ENCODE measurements at regions not wholly inside any gene's neighbourhood (a gene's known extent, or its start where the extent isn't known, plus 50 kb on each side); places are given as distances from the start of the nearest gene placed in this dataset.

GRCh38 chr2:219939647-219940046 is 312.2 kb downstream of the SLC4A3 start:
- H3K27me3 ChIP-seq (ENCODE audit: control insufficient read depth in 2 of 2, insufficient read depth in 2 of 2, low read length in 2 of 2), result no peaks in the 10 kb centered on the region
- H3K4me3 ChIP-seq (ENCODE audit: low read length in 2 of 2), result no peak overlapping the region

GRCh38 chr2:219944866-219945265 is 317.4 kb downstream of the SLC4A3 start:
- H3K4me1 ChIP-seq (ENCODE audit: control insufficient read depth in 2 of 2, insufficient read depth in 2 of 2, low read length in 2 of 2), result no peaks in the 10 kb centered on the region
- H3K9ac ChIP-seq (ENCODE audit: low read depth in 1 of 2, low read length in 2 of 2), result no peak overlapping the region
- H3K27me3 ChIP-seq (ENCODE audit: control insufficient read depth in 2 of 2, insufficient read depth in 2 of 2, low read length in 2 of 2), result no peaks in the 10 kb centered on the region
- H3K27ac ChIP-seq (ENCODE audit: low read depth in 2 of 2, low read length in 2 of 2), result no peak overlapping the region
- H3K9me3 ChIP-seq (ENCODE audit: control insufficient read depth in 2 of 2, low read length in 2 of 2), result no peaks in the 10 kb centered on the region
- no peak overlapping the region for H3K4me3 ChIP-seq (ENCODE audit: low read length in 2 of 2)
- H3K36me3 ChIP-seq (ENCODE audit: control insufficient read depth in 2 of 2, insufficient read depth in 2 of 2, low read length in 2 of 2), result no peaks in the 10 kb centered on the region

More at GRCh38 chr2:219939647-219940046, 312.2 kb downstream of the SLC4A3 start:
- no peaks in the 10 kb centered on the region for H3K4me1 ChIP-seq (ENCODE audit: control insufficient read depth in 2 of 2, insufficient read depth in 2 of 2, low read length in 2 of 2)
- no peak overlapping the region for H3K9ac ChIP-seq (ENCODE audit: low read depth in 1 of 2, low read length in 2 of 2)
- no peaks in the 10 kb centered on the region for H3K36me3 ChIP-seq (ENCODE audit: control insufficient read depth in 2 of 2, insufficient read depth in 2 of 2, low read length in 2 of 2)
- no peak overlapping the region for H3K27ac ChIP-seq (ENCODE audit: low read depth in 2 of 2, low read length in 2 of 2)
- no peaks in the 10 kb centered on the region for H3K9me3 ChIP-seq (ENCODE audit: control insufficient read depth in 2 of 2, low read length in 2 of 2)

- H3K9me3 ChIP-seq (ENCODE audit: control insufficient read depth in 2 of 2, low read length in 2 of 2), result no peaks in the 10 kb centered on the region
- H3K4me3 ChIP-seq (ENCODE audit: low read length in 2 of 2), result no peak overlapping the region
- H3K36me3 ChIP-seq (ENCODE audit: control insufficient read depth in 2 of 2, insufficient read depth in 2 of 2, low read length in 2 of 2), result no peaks in the 10 kb centered on the region
- H3K27ac ChIP-seq (ENCODE audit: low read depth in 2 of 2, low read length in 2 of 2), result no peak overlapping the region
- no peaks in the 10 kb centered on the region for H3K4me1 ChIP-seq (ENCODE audit: control insufficient read depth in 2 of 2, insufficient read depth in 2 of 2, low read length in 2 of 2)
- no peak overlapping the region for H3K9ac ChIP-seq (ENCODE audit: low read depth in 1 of 2, low read length in 2 of 2)
- H3K27me3 ChIP-seq (ENCODE audit: control insufficient read depth in 2 of 2, insufficient read depth in 2 of 2, low read length in 2 of 2), result no peaks in the 10 kb centered on the region
Observed at GRCh38 chr2:219946021-219946420, 318.6 kb downstream of the SLC4A3 start.

- H3K9ac ChIP-seq (ENCODE audit: low read depth in 1 of 2, low read length in 2 of 2), result no peak overlapping the region
- H3K9me3 ChIP-seq (ENCODE audit: control insufficient read depth in 2 of 2, low read length in 2 of 2), result no peaks in the 10 kb centered on the region
- H3K27ac ChIP-seq (ENCODE audit: low read depth in 2 of 2, low read length in 2 of 2), result no peak overlapping the region
- no peaks in the 10 kb centered on the region for H3K36me3 ChIP-seq (ENCODE audit: control insufficient read depth in 2 of 2, insufficient read depth in 2 of 2, low read length in 2 of 2)
- no peaks in the 10 kb centered on the region for H3K27me3 ChIP-seq (ENCODE audit: control insufficient read depth in 2 of 2, insufficient read depth in 2 of 2, low read length in 2 of 2)
- H3K4me1 ChIP-seq (ENCODE audit: control insufficient read depth in 2 of 2, insufficient read depth in 2 of 2, low read length in 2 of 2), result no peaks in the 10 kb centered on the region
- H3K4me3 ChIP-seq (ENCODE audit: low read length in 2 of 2), result no peak overlapping the region
Observed at GRCh38 chr2:219946529-219946928, 319.1 kb downstream of the SLC4A3 start.

GRCh38 chr2:219947575-219947974 is 320.1 kb downstream of the SLC4A3 start:
- Histone ChIP-seq H3K4me3 (ENCODE audit: low read length in 2 of 2) (no peak overlapping the region), H3K9ac (ENCODE audit: low read depth in 1 of 2, low read length in 2 of 2) (no peak overlapping the region), H3K27me3 (ENCODE audit: control insufficient read depth in 2 of 2, insufficient read depth in 2 of 2, low read length in 2 of 2) (no peaks in the 10 kb centered on the region), H3K9me3 (ENCODE audit: control insufficient read depth in 2 of 2, low read length in 2 of 2) (no peaks in the 10 kb centered on the region), H3K27ac (ENCODE audit: low read depth in 2 of 2, low read length in 2 of 2) (no peak overlapping the region), H3K36me3 (ENCODE audit: control insufficient read depth in 2 of 2, insufficient read depth in 2 of 2, low read length in 2 of 2) (no peaks in the 10 kb centered on the region), H3K4me1 (ENCODE audit: control insufficient read depth in 2 of 2, insufficient read depth in 2 of 2, low read length in 2 of 2) (no peaks in the 10 kb centered on the region)

- Histone ChIP-seq H3K27me3 (ENCODE audit: control insufficient read depth in 2 of 2, insufficient read depth in 2 of 2, low read length in 2 of 2) (no peaks in the 10 kb centered on the region), H3K9ac (ENCODE audit: low read depth in 1 of 2, low read length in 2 of 2) (no peak overlapping the region), H3K4me3 (ENCODE audit: low read length in 2 of 2) (no peak overlapping the region), H3K4me1 (ENCODE audit: control insufficient read depth in 2 of 2, insufficient read depth in 2 of 2, low read length in 2 of 2) (no peaks in the 10 kb centered on the region), H3K27ac (ENCODE audit: low read depth in 2 of 2, low read length in 2 of 2) (no peak overlapping the region), H3K9me3 (ENCODE audit: control insufficient read depth in 2 of 2, low read length in 2 of 2) (no peaks in the 10 kb centered on the region), H3K36me3 (ENCODE audit: control insufficient read depth in 2 of 2, insufficient read depth in 2 of 2, low read length in 2 of 2) (no peaks in the 10 kb centered on the region)
Observed at GRCh38 chr2:219949053-219949452, 321.6 kb downstream of the SLC4A3 start.

- H3K4me3 ChIP-seq (ENCODE audit: low read length in 2 of 2), result no peak overlapping the region
- H3K36me3 ChIP-seq (ENCODE audit: control insufficient read depth in 2 of 2, insufficient read depth in 2 of 2, low read length in 2 of 2), result no peaks in the 10 kb centered on the region
- no peaks in the 10 kb centered on the region for H3K9me3 ChIP-seq (ENCODE audit: control insufficient read depth in 2 of 2, low read length in 2 of 2)
- no peaks in the 10 kb centered on the region for H3K4me1 ChIP-seq (ENCODE audit: control insufficient read depth in 2 of 2, insufficient read depth in 2 of 2, low read length in 2 of 2)
- no peak overlapping the region for H3K9ac ChIP-seq (ENCODE audit: low read depth in 1 of 2, low read length in 2 of 2)
- H3K27ac ChIP-seq (ENCODE audit: low read depth in 2 of 2, low read length in 2 of 2), result no peak overlapping the region
- no peaks in the 10 kb centered on the region for H3K27me3 ChIP-seq (ENCODE audit: control insufficient read depth in 2 of 2, insufficient read depth in 2 of 2, low read length in 2 of 2)
Observed at GRCh38 chr2:219951099-219951498, 323.7 kb downstream of the SLC4A3 start.

GRCh38 chr2:219954331-219954730 is 326.9 kb downstream of the SLC4A3 start:
- H3K4me3 ChIP-seq (ENCODE audit: low read length in 2 of 2), result no peak overlapping the region
- no peak overlapping the region for H3K27ac ChIP-seq (ENCODE audit: low read depth in 2 of 2, low read length in 2 of 2)
- H3K4me1 ChIP-seq (ENCODE audit: control insufficient read depth in 2 of 2, insufficient read depth in 2 of 2, low read length in 2 of 2), result no peaks in the 10 kb centered on the region
- H3K27me3 ChIP-seq (ENCODE audit: control insufficient read depth in 2 of 2, insufficient read depth in 2 of 2, low read length in 2 of 2), result no peaks in the 10 kb centered on the region
- no peaks in the 10 kb centered on the region for H3K9me3 ChIP-seq (ENCODE audit: control insufficient read depth in 2 of 2, low read length in 2 of 2)
- H3K36me3 ChIP-seq (ENCODE audit: control insufficient read depth in 2 of 2, insufficient read depth in 2 of 2, low read length in 2 of 2), result no peaks in the 10 kb centered on the region
- H3K9ac ChIP-seq (ENCODE audit: low read depth in 1 of 2, low read length in 2 of 2), result no peak overlapping the region

DNA sequence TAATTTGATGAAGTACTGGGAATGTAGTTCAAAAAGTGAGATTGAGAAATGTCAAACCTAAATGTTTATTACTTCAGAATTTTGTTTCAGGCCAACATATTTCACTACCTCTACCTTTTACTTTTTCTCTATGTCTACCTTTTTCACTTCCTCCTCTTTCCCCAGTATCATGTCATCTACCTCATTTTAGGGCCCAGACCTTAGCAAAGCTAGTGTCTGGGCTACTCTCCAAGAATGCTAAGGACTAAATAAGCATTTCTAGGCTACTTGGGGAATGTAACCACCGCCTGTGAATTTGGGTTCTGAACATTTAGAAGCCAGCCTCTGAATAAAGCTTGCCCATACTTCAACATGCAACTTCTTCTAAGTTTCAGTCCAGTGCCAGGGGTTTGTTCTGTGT is 330.4 kb downstream of the SLC4A3 start:
- Histone ChIP-seq H3K27me3 (ENCODE audit: control insufficient read depth in 2 of 2, insufficient read depth in 2 of 2, low read length in 2 of 2) (no peaks in the 10 kb centered on the region), H3K27ac (ENCODE audit: low read depth in 2 of 2, low read length in 2 of 2) (no peak overlapping the region), H3K4me3 (ENCODE audit: low read length in 2 of 2) (no peak overlapping the region), H3K4me1 (ENCODE audit: control insufficient read depth in 2 of 2, insufficient read depth in 2 of 2, low read length in 2 of 2) (no peaks in the 10 kb centered on the region), H3K9me3 (ENCODE audit: control insufficient read depth in 2 of 2, low read length in 2 of 2) (no peaks in the 10 kb centered on the region), H3K9ac (ENCODE audit: low read depth in 1 of 2, low read length in 2 of 2) (no peak overlapping the region), H3K36me3 (ENCODE audit: control insufficient read depth in 2 of 2, insufficient read depth in 2 of 2, low read length in 2 of 2) (no peaks in the 10 kb centered on the region)

GRCh38 chr2:219958941-219959340 is 331.5 kb downstream of the SLC4A3 start:
- no peaks in the 10 kb centered on the region for H3K27me3 ChIP-seq (ENCODE audit: control insufficient read depth in 2 of 2, insufficient read depth in 2 of 2, low read length in 2 of 2)
- no peak overlapping the region for H3K9ac ChIP-seq (ENCODE audit: low read depth in 1 of 2, low read length in 2 of 2)
- H3K4me3 ChIP-seq (ENCODE audit: low read length in 2 of 2), result no peak overlapping the region
- H3K36me3 ChIP-seq (ENCODE audit: control insufficient read depth in 2 of 2, insufficient read depth in 2 of 2, low read length in 2 of 2), result no peaks in the 10 kb centered on the region
- H3K4me1 ChIP-seq (ENCODE audit: control insufficient read depth in 2 of 2, insufficient read depth in 2 of 2, low read length in 2 of 2), result no peaks in the 10 kb centered on the region
- H3K9me3 ChIP-seq (ENCODE audit: control insufficient read depth in 2 of 2, low read length in 2 of 2), result no peaks in the 10 kb centered on the region
- no peak overlapping the region for H3K27ac ChIP-seq (ENCODE audit: low read depth in 2 of 2, low read length in 2 of 2)

DNA sequence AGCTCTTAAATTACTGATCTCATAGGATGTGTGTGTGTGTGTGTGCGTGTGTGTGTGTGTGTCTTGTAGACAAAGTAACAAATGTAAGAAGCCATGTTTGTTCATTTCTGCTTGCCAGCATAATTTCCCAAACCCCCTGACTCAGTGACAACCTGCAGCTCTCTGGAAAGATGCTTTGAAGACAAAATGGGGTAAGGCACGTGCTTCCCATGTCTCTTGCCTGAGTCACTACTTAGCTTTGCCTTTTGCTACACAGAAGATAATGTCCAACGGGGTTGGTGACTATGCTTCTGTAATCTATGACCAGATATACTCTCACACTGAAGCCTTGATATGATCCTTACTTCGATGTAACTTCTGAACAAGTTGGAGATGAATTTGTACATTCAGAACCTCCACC is 332.0 kb downstream of the SLC4A3 start:
- H3K9ac ChIP-seq (ENCODE audit: low read depth in 1 of 2, low read length in 2 of 2), result no peak overlapping the region
- H3K9me3 ChIP-seq (ENCODE audit: control insufficient read depth in 2 of 2, low read length in 2 of 2), result no peaks in the 10 kb centered on the region
- no peaks in the 10 kb centered on the region for H3K4me1 ChIP-seq (ENCODE audit: control insufficient read depth in 2 of 2, insufficient read depth in 2 of 2, low read length in 2 of 2)
- no peak overlapping the region for H3K4me3 ChIP-seq (ENCODE audit: low read length in 2 of 2)
- no peaks in the 10 kb centered on the region for H3K27me3 ChIP-seq (ENCODE audit: control insufficient read depth in 2 of 2, insufficient read depth in 2 of 2, low read length in 2 of 2)
- no peak overlapping the region for H3K27ac ChIP-seq (ENCODE audit: low read depth in 2 of 2, low read length in 2 of 2)
- H3K36me3 ChIP-seq (ENCODE audit: control insufficient read depth in 2 of 2, insufficient read depth in 2 of 2, low read length in 2 of 2), result no peaks in the 10 kb centered on the region

Measured in mucosa of rectum (tissue), 2 donors.